Panc1 (cell line): ENCODE measurements at regions not wholly inside any gene's neighbourhood (a gene's known extent, or its start where the extent isn't known, plus 50 kb on each side); places are given as distances from the start of the nearest gene placed in this dataset.

Experiments used
- ATAC-seq: fragments of 200-7000 bp; cut with Tn5 transposase; 2 replicates; pipeline ENCODE4 v1.9.1; 2020; ENCODE audit warnings: mild to moderate bottlenecking, moderate library complexity
- BruUV-seq: library from RNA; stranded (reverse); fragments of 400-500 nt; replicated peaks from 2 replicates; lab custom pipeline; 2021; lab: Mats Ljungman, UMichigan
- CTCF ChIA-PET: fragments of 300-600 bp; sonication (Branson Sonifier 250); formaldehyde crosslinking; loops from one replicate; lab custom pipeline; 2022; ENCODE audit warnings: antibody characterized with exemption; lab: Charles Lee
- POLR2A ChIA-PET: fragments of 300-600 bp; sonication (Branson Sonifier 250); formaldehyde crosslinking; loops from one replicate; lab custom pipeline; 2022; ENCODE audit warnings: antibody characterized with exemption; lab: Charles Lee
- DNase-seq: peaks from one replicate; pipeline ENCODE4 v3.0.0-alpha.2; 2010; ENCODE audit warnings: low read depth, low spot score
- H3K27ac ChIP-seq: 2 replicates; pipeline ENCODE4 v1.5.1; 2011; ENCODE audit warnings: mild to moderate bottlenecking, low read length, inconsistent platforms
- H3K27me3 ChIP-seq: fragments of 200-500 bp; sonication (Bioruptor generic); 2 replicates; pipeline ENCODE4 v1.6.0; 2014; ENCODE audit warnings: low read length, inconsistent platforms; ENCODE audit not compliant: control insufficient read depth, insufficient read depth
- H3K36me3 ChIP-seq: fragments of 200-500 bp; sonication (Bioruptor generic); 2 replicates; pipeline ENCODE4 v1.5.1; 2014; ENCODE audit warnings: inconsistent platforms, mild to moderate bottlenecking, low read length, moderate library complexity; ENCODE audit not compliant: control insufficient read depth, insufficient read depth
- H3K4me1 ChIP-seq: 2 replicates; pipeline ENCODE4 v1.5.1; 2011; ENCODE audit warnings: inconsistent platforms, mild to moderate bottlenecking, low read length, moderate library complexity; ENCODE audit not compliant: control insufficient read depth, insufficient read depth
- H3K4me3 ChIP-seq, 2 experiments: 2 replicates each; pipeline ENCODE4 v1.5.1; 2011 to 2012; ENCODE audit warnings: low read depth in 2 of 2, low read length in 2 of 2, mild to moderate bottlenecking in 2 of 2, inconsistent platforms in 1 of 2, moderate library complexity in 1 of 2
- H3K9me3 ChIP-seq: fragments of 200-500 bp; sonication (Bioruptor generic); 2 replicates; pipeline ENCODE4 v1.5.1; 2014; ENCODE audit warnings: low read depth, mild to moderate bottlenecking, inconsistent platforms, low read length, moderate library complexity; ENCODE audit not compliant: control insufficient read depth, insufficient read depth
- CTCF ChIP-seq: fragments of 450-650 bp; IDR thresholded peaks from 2 replicates; pipeline ENCODE4 v1.5.1; 2017; ENCODE audit warnings: mild to moderate bottlenecking
- POLR2AphosphoS5 ChIP-seq: IDR thresholded peaks from 2 replicates; pipeline ENCODE4 v1.6.1; 2012; ENCODE audit warnings: mild to moderate bottlenecking, low read depth, low read length, moderate library complexity
- REST ChIP-seq, 2 experiments: IDR thresholded peaks; 2 replicates each; pipeline ENCODE4 v1.6.1; 2011 to 2012; ENCODE audit warnings: low read depth in 2 of 2, control low read depth in 1 of 2, low read length in 1 of 2, mild to moderate bottlenecking in 1 of 2, moderate library complexity in 1 of 2; ENCODE audit not compliant: insufficient read depth in 1 of 2
- SIN3A ChIP-seq: IDR thresholded peaks from 2 replicates; pipeline ENCODE4 v1.6.1; 2012; ENCODE audit warnings: low read depth, mild to moderate bottlenecking, low read length, moderate library complexity, borderline replicate concordance; ENCODE audit not compliant: insufficient read depth
- TCF7L2 ChIP-seq: IDR thresholded peaks from 2 replicates; pipeline ENCODE4 v1.6.1; 2011; ENCODE audit warnings: mild to moderate bottlenecking, low read depth, low read length, inconsistent platforms
- in situ Hi-C: cut with HindIII; loops from 2 replicates; pipeline ENCODE4 v1.10.0; 2016; ENCODE audit warnings: low sequenced_read_pairs, low pct_unique_long_range_greater_than_20kb
- intact Hi-C: fragments of 100-400 bp; cut with micrococcal nuclease; formaldehyde crosslinking; loops from one replicate; pipeline ENCODE4 v1.10.0; 2022; ENCODE audit not compliant: unreplicated experiment

- no peak overlapping the region for H3K4me3 ChIP-seq
- H3K27ac ChIP-seq, result no peak overlapping the region
- POLR2A ChIA-PET, result interaction anchor here (0.7 kb wide), 1 partner anchor 10 kb away, joined by 4 read pairs; no protein-coding TSS in a partner anchor
- H3K4me1 ChIP-seq, result no peaks in the 10 kb centered on the region
- no peak for ATAC-seq
- no peak for DNase-seq
- CTCF ChIA-PET, result interaction anchor here (0.7 to 0.8 kb wide), 2 partner anchors 18 to 40 kb away, joined by 3 to 4 read pairs; no protein-coding TSS in a partner anchor
- no peak for TF ChIP-seq CTCF
- TF ChIP-seq POLR2AphosphoS5, result no peak
- TF ChIP-seq TCF7L2, result no peak
- no peak for TF ChIP-seq SIN3A
- in situ Hi-C loops (no loop called here), intact Hi-C loops (no loop called here)
- no peaks in the 10 kb centered on the region for H3K27me3 ChIP-seq
- no peaks in the 10 kb centered on the region for H3K36me3 ChIP-seq
- BruUV-seq, result no TSS peak
- H3K9me3 ChIP-seq, result no peaks in the 10 kb centered on the region
Measured at GRCh38 chr7:66575398-66575797, 53.3 kb upstream of the KCTD7 start.

GRCh38 chr7:66576646-66577045 is 52.0 kb upstream of the KCTD7 start:
- in situ Hi-C loops (no loop called here), intact Hi-C loops (no loop called here)
- no peaks in the 10 kb centered on the region for H3K36me3 ChIP-seq
- ATAC-seq, result no peak
- CTCF ChIA-PET, result interaction anchor here (0.6 kb wide), 1 partner anchor 19 kb away, joined by 9 read pairs; no protein-coding TSS in a partner anchor
- BruUV-seq, result no TSS peak
- no peak overlapping the region for H3K27ac ChIP-seq
- H3K9me3 ChIP-seq, result no peaks in the 10 kb centered on the region
- TF ChIP-seq TCF7L2 (no peak), REST (IDR thresholded peaks at IDR 0.05; ENCODE audit: insufficient read depth in 1 of 2, low read depth in 2 of 2, low read length in 1 of 2) (no peak), POLR2AphosphoS5 (no peak), CTCF (no peak), SIN3A (no peak)
- H3K4me3 ChIP-seq, result no peak overlapping the region
- H3K4me1 ChIP-seq, result no peaks in the 10 kb centered on the region
- no peak for DNase-seq
- no peaks in the 10 kb centered on the region for H3K27me3 ChIP-seq
- POLR2A ChIA-PET, result no interaction called here
